CD8-positive, alpha-beta memory T cell (primary cell): ENCODE measurements at regions not wholly inside any gene's neighbourhood (a gene's known extent, or its start where the extent isn't known, plus 50 kb on each side); places are given as distances from the start of the nearest gene placed in this dataset.

ENCODE experiments used
- CTCF ChIA-PET: fragments of 350-600 bp; sonication (Branson Sonifier 250); formaldehyde crosslinking; loops from one replicate; lab custom pipeline; 2021; ENCODE audit warnings: antibody characterized with exemption; lab: Charles Lee
- POLR2A ChIA-PET: fragments of 350-600 bp; sonication (Branson Sonifier 250); formaldehyde crosslinking; loops from one replicate; lab custom pipeline; 2021; ENCODE audit warnings: antibody characterized with exemption; lab: Charles Lee
- DNase-seq, 5 donors: peaks; one replicate each; pipeline versions ENCODE4 v3.0.0 to v3.0.0-alpha.2; 2020 to 2022; ENCODE audit warnings: mixed read lengths in 1 of 5
- H3K27ac ChIP-seq: one replicate; pipeline ENCODE4 v1.7.0; 2013; ENCODE audit warnings: low read depth, mild to moderate bottlenecking, low read length, moderate library complexity
- H3K27me3 ChIP-seq: 2 replicates; pipeline ENCODE4 v1.7.0; 2013; ENCODE audit warnings: low read length, mild to moderate bottlenecking; ENCODE audit not compliant: insufficient read depth, poor library complexity, severe bottlenecking
- H3K36me3 ChIP-seq: 2 replicates; pipeline ENCODE4 v1.7.0; 2013; ENCODE audit warnings: mild to moderate bottlenecking, low read length, moderate library complexity; ENCODE audit not compliant: insufficient read depth
- H3K4me1 ChIP-seq: 2 replicates; pipeline ENCODE4 v1.7.0; 2013; ENCODE audit warnings: mild to moderate bottlenecking, low read length, moderate library complexity; ENCODE audit not compliant: insufficient read depth
- H3K4me3 ChIP-seq: 2 replicates; pipeline ENCODE4 v1.7.0; 2013; ENCODE audit warnings: mild to moderate bottlenecking, low read length
- H3K9me3 ChIP-seq: 2 replicates; pipeline ENCODE4 v1.7.0; 2013; ENCODE audit warnings: mild to moderate bottlenecking, low read length
- H3K27ac Mint-ChIP-seq, 8 donors: one replicate each; pipeline ENCODE4 v1.8.0; 2020 to 2021; ENCODE audit warnings: mixed read lengths in 8 of 8, mild to moderate bottlenecking in 6 of 8, inconsistent platforms in 3 of 8, moderate library complexity in 3 of 8
- H3K27me3 Mint-ChIP-seq, 2 donors: one replicate each; pipeline ENCODE4 v1.8.0; 2020 to 2021; ENCODE audit warnings: mixed read lengths in 2 of 2, mild to moderate bottlenecking in 1 of 2, moderate library complexity in 1 of 2
- H3K36me3 Mint-ChIP-seq, 3 donors: one replicate each; pipeline ENCODE4 v1.8.0; 2020 to 2021; ENCODE audit warnings: mixed read lengths in 3 of 3, inconsistent platforms in 1 of 3, mild to moderate bottlenecking in 1 of 3
- H3K4me1 Mint-ChIP-seq, 3 donors: one replicate each; pipeline ENCODE4 v1.8.0; 2020 to 2021; ENCODE audit warnings: mixed read lengths in 3 of 3, inconsistent platforms in 1 of 3, mild to moderate bottlenecking in 1 of 3
- H3K4me3 Mint-ChIP-seq, 7 donors: one replicate each; pipeline ENCODE4 v1.8.0; 2020 to 2021; ENCODE audit warnings: mixed read lengths in 7 of 7, mild to moderate bottlenecking in 6 of 7, moderate library complexity in 4 of 7, inconsistent platforms in 2 of 7
- H3K9me3 Mint-ChIP-seq, 5 donors: one replicate each; pipeline ENCODE4 v1.8.0; 2020 to 2022; ENCODE audit warnings: mixed read lengths in 5 of 5, mild to moderate bottlenecking in 3 of 5, moderate library complexity in 2 of 5, inconsistent platforms in 1 of 5

GRCh38 chr13:30045916-30046704, 195.7 kb upstream of the UBL3 start:
- ChIA-PET CTCF (interaction anchor here (1.3 kb wide), 1 partner anchor 51 kb away, joined by 3 read pairs; no protein-coding TSS in a partner anchor), POLR2A (no interaction called here)
- H3K4me1 ChIP-seq: no peaks in the 10 kb centered on the region
- H3K4me1 Mint-ChIP-seq: peaks cover 8 to 41% (median 30%) of the 10 kb centered on the region in 3 donors
- H3K4me3 Mint-ChIP-seq: no peak overlapping the region
- no peaks in the 10 kb centered on the region for H3K9me3 ChIP-seq
- H3K36me3 ChIP-seq: no peaks in the 10 kb centered on the region
- H3K27ac Mint-ChIP-seq: peak overlapping the region in 1 of 8 donors; percentile 15
- H3K36me3 Mint-ChIP-seq: no peaks in the 10 kb centered on the region
- H3K9me3 Mint-ChIP-seq: no peaks in the 10 kb centered on the region
- H3K4me3 ChIP-seq: no peak overlapping the region
- H3K27me3 ChIP-seq: no peaks in the 10 kb centered on the region
- H3K27me3 Mint-ChIP-seq: no peaks in the 10 kb centered on the region
- no peak for DNase-seq
- no peak overlapping the region for H3K27ac ChIP-seq

- Mint-ChIP-seq H3K9me3 (no peaks in the 10 kb centered on the region), H3K27ac (peak overlapping the region in 1 of 8 donors; percentile 46), H3K4me3 (no peak overlapping the region), H3K4me1 (peaks cover 8 to 41% (median 30%) of the 10 kb centered on the region in 3 donors), H3K27me3 (peaks cover 7 to 11% of the 10 kb centered on the region in 2 donors), H3K36me3 (no peaks in the 10 kb centered on the region)
- H3K4me3 ChIP-seq: no peak overlapping the region
- ChIA-PET POLR2A (no interaction called here), CTCF (no interaction called here)
- no peak for DNase-seq
- H3K9me3 ChIP-seq: no peaks in the 10 kb centered on the region
- H3K4me1 ChIP-seq: no peaks in the 10 kb centered on the region
- no peak overlapping the region for H3K27ac ChIP-seq
- no peaks in the 10 kb centered on the region for H3K27me3 ChIP-seq
- H3K36me3 ChIP-seq: no peaks in the 10 kb centered on the region
Observed at GRCh38 chr13:30044932-30045331, 194.5 kb upstream of the UBL3 start.

- H3K27ac ChIP-seq: no peak overlapping the region
- H3K36me3 ChIP-seq: no peaks in the 10 kb centered on the region
- H3K27me3 Mint-ChIP-seq: peaks cover 12 to 13% of the 10 kb centered on the region in 2 donors
- H3K4me1 ChIP-seq: no peaks in the 10 kb centered on the region
- H3K9me3 ChIP-seq: no peaks in the 10 kb centered on the region
- H3K27ac Mint-ChIP-seq: no peak overlapping the region
- H3K4me1 Mint-ChIP-seq: peaks cover 8 to 29% (median 24%) of the 10 kb centered on the region in 3 donors
- H3K9me3 Mint-ChIP-seq: no peaks in the 10 kb centered on the region
- CTCF ChIA-PET: interaction anchor here (1.0 kb wide), 2 partner anchors 41 to 69 kb away, joined by 3 read pairs; no protein-coding TSS in a partner anchor
- POLR2A ChIA-PET: interaction anchor here (0.7 kb wide), 1 partner anchor 106 kb away, joined by 3 read pairs; no protein-coding TSS in a partner anchor
- no peak overlapping the region for H3K4me3 ChIP-seq
- H3K27me3 ChIP-seq: no peaks in the 10 kb centered on the region
- H3K36me3 Mint-ChIP-seq: no peaks in the 10 kb centered on the region
- DNase-seq: no peak
- no peak overlapping the region for H3K4me3 Mint-ChIP-seq
Observed at GRCh38 chr13:30043631-30043925, 193.2 kb upstream of the UBL3 start.

DNA sequence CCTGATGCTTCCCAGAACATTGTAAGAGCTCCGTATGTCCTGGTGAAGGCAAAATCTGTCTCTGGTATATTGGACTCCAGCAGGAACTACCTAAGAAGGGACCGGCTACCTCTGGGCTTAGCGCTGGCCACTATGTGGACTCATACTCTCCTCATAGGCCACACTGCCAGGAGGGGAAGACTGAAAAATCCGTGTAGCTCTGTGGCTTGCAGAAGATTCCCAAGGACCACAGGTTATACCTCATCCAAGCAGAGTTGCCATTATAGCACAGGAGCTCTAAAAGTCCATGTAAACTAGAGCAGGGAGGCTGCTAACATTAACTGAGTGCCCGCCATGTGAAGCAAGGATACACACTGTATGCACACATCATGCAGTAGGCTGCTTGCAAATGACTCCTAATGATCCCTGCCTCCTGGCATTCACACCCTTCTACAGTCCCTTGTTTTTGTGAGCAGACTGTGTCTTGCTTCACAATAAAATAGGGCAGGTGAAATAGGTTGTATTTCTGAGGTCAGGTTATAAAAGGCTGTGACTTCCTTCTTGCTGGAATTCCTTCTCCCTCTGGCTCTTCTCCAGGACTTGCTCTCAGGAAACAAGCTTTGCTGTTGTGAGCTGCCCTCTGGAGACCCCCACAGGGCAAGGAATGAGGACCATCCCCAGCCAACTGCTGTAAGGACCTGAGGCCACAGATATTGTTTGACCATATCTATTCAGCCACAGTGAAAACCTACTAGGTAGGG, 192.6 kb upstream of the UBL3 start:
- no peak overlapping the region for H3K4me3 Mint-ChIP-seq
- H3K4me1 Mint-ChIP-seq: peaks cover 8 to 26% (median 21%) of the 10 kb centered on the region in 3 donors
- H3K27ac Mint-ChIP-seq: no peak overlapping the region
- Histone ChIP-seq H3K4me1 (no peaks in the 10 kb centered on the region), H3K36me3 (no peaks in the 10 kb centered on the region), H3K4me3 (no peak overlapping the region), H3K27ac (no peak overlapping the region), H3K9me3 (no peaks in the 10 kb centered on the region), H3K27me3 (no peaks in the 10 kb centered on the region)
- ChIA-PET CTCF (interaction anchor here (1.0 kb wide), 2 partner anchors 42 to 69 kb away, joined by 3 read pairs; no protein-coding TSS in a partner anchor), POLR2A (no interaction called here)
- no peaks in the 10 kb centered on the region for H3K36me3 Mint-ChIP-seq
- H3K27me3 Mint-ChIP-seq: peaks cover 16 to 17% of the 10 kb centered on the region in 2 donors
- H3K9me3 Mint-ChIP-seq: no peaks in the 10 kb centered on the region
- no peak for DNase-seq

GRCh38 chr13:30042272-30042671, 191.9 kb upstream of the UBL3 start:
- Mint-ChIP-seq H3K9me3 (no peaks in the 10 kb centered on the region), H3K27me3 (peaks cover 16 to 17% of the 10 kb centered on the region in 2 donors), H3K4me3 (no peak overlapping the region), H3K27ac (no peak overlapping the region), H3K4me1 (peaks cover 4 to 18% (median 13%) of the 10 kb centered on the region in 3 donors), H3K36me3 (no peaks in the 10 kb centered on the region)
- no peak for DNase-seq
- ChIA-PET CTCF (no interaction called here), POLR2A (no interaction called here)
- no peaks in the 10 kb centered on the region for H3K9me3 ChIP-seq
- no peak overlapping the region for H3K27ac ChIP-seq
- H3K4me1 ChIP-seq: no peaks in the 10 kb centered on the region
- no peaks in the 10 kb centered on the region for H3K27me3 ChIP-seq
- no peak overlapping the region for H3K4me3 ChIP-seq
- no peaks in the 10 kb centered on the region for H3K36me3 ChIP-seq

DNA sequence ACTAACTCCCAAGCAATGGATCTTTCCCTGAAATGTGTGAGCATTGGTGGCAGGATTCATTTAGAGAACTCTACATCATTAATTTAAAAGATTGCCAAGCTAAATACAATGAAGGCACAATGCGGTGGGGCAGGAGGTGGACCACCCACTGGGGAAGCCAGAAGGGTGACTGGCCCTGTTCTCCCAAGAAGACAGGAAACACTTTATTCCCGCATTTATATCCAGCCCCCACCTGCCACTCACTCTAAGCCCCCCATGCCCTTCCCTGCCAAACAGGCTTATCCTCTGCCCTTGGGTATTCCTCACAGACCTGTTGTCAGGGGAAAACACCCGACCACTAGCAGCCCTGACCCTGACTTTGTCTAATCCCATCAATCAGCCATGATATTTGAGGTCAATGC, 189.1 kb upstream of the UBL3 start:
- Mint-ChIP-seq H3K4me1 (no peaks in the 10 kb centered on the region), H3K27me3 (peaks cover 17% of the 10 kb centered on the region in 2 donors), H3K27ac (no peak overlapping the region), H3K4me3 (no peak overlapping the region), H3K36me3 (no peaks in the 10 kb centered on the region), H3K9me3 (no peaks in the 10 kb centered on the region)
- no peak for DNase-seq
- POLR2A ChIA-PET: no interaction called here
- Histone ChIP-seq H3K36me3 (no peaks in the 10 kb centered on the region), H3K4me1 (no peaks in the 10 kb centered on the region), H3K27ac (no peak overlapping the region), H3K27me3 (no peaks in the 10 kb centered on the region), H3K9me3 (no peaks in the 10 kb centered on the region), H3K4me3 (no peak overlapping the region)
- CTCF ChIA-PET: interaction anchor here (0.9 to 1.3 kb wide), 2 partner anchors 21 to 73 kb away, joined by 3 read pairs; no protein-coding TSS in a partner anchor

GRCh38 chr13:30038884-30039283, 188.5 kb upstream of the UBL3 start:
- Mint-ChIP-seq H3K27me3 (peaks cover 17 to 21% of the 10 kb centered on the region in 2 donors), H3K4me1 (no peaks in the 10 kb centered on the region), H3K4me3 (no peak overlapping the region), H3K27ac (no peak overlapping the region), H3K9me3 (no peaks in the 10 kb centered on the region), H3K36me3 (no peaks in the 10 kb centered on the region)
- H3K9me3 ChIP-seq: no peaks in the 10 kb centered on the region
- no peak overlapping the region for H3K27ac ChIP-seq
- H3K27me3 ChIP-seq: no peaks in the 10 kb centered on the region
- no peak for DNase-seq
- ChIA-PET POLR2A (no interaction called here), CTCF (interaction anchor here (0.9 to 1.3 kb wide), 2 partner anchors 21 to 74 kb away, joined by 3 read pairs; no protein-coding TSS in a partner anchor)
- no peaks in the 10 kb centered on the region for H3K36me3 ChIP-seq
- H3K4me3 ChIP-seq: no peak overlapping the region
- no peaks in the 10 kb centered on the region for H3K4me1 ChIP-seq

- Mint-ChIP-seq H3K4me3 (no peak overlapping the region), H3K4me1 (no peaks in the 10 kb centered on the region)
Observed at GRCh38 chr13:30037766-30038165, 187.3 kb upstream of the UBL3 start.

More at GRCh38 chr13:30037766-30038165, 187.3 kb upstream of the UBL3 start:
- Histone ChIP-seq H3K4me1 (no peaks in the 10 kb centered on the region), H3K9me3 (no peaks in the 10 kb centered on the region), H3K36me3 (no peaks in the 10 kb centered on the region), H3K27me3 (no peaks in the 10 kb centered on the region), H3K27ac (no peak overlapping the region), H3K4me3 (no peak overlapping the region)
- POLR2A ChIA-PET: no interaction called here
- DNase-seq: no peak
- CTCF ChIA-PET: no interaction called here
- Mint-ChIP-seq H3K27me3 (peaks cover 17 to 22% of the 10 kb centered on the region in 2 donors), H3K36me3 (no peaks in the 10 kb centered on the region), H3K27ac (no peak overlapping the region), H3K9me3 (no peaks in the 10 kb centered on the region)
